Thymus (tissue), 11 donors: ENCODE measurements at regions not wholly inside any gene's neighbourhood (a gene's known extent, or its start where the extent isn't known, plus 50 kb on each side); places are given as distances from the start of the nearest gene placed in this dataset.

Experiments used
- DNase-seq, 9 donors: peaks; one replicate each; pipeline ENCODE4 v3.0.0-alpha.2; 2013; ENCODE audit warnings: low spot score in 9 of 9, low read depth in 6 of 9, missing footprints in 1 of 9
- H3K27ac ChIP-seq, 2 donors: one replicate each; pipeline ENCODE4 v1.5.1; 2013; ENCODE audit warnings: control low read depth in 1 of 2, low read depth in 1 of 2, low read length in 1 of 2, mild to moderate bottlenecking in 1 of 2, moderate library complexity in 1 of 2
- H3K27me3 ChIP-seq, 2 donors: one replicate each; pipeline ENCODE4 v1.5.1; 2013; ENCODE audit warnings: low read length in 1 of 2; ENCODE audit not compliant: control insufficient read depth in 2 of 2, insufficient read depth in 1 of 2
- H3K36me3 ChIP-seq, 2 donors: one replicate each; pipeline ENCODE4 v1.5.1; 2013; ENCODE audit warnings: low read length in 1 of 2, mild to moderate bottlenecking in 1 of 2, moderate library complexity in 1 of 2; ENCODE audit not compliant: control insufficient read depth in 2 of 2, insufficient read depth in 2 of 2
- H3K4me1 ChIP-seq, 2 donors: one replicate each; pipeline ENCODE4 v1.5.1; 2013; ENCODE audit warnings: low read length in 2 of 2; ENCODE audit not compliant: control insufficient read depth in 2 of 2, insufficient read depth in 2 of 2
- H3K4me3 ChIP-seq, 2 donors: one replicate each; pipeline ENCODE4 v1.5.1; 2013; ENCODE audit warnings: low read length in 2 of 2, control low read depth in 1 of 2, mild to moderate bottlenecking in 1 of 2
- H3K9me3 ChIP-seq, 2 donors: one replicate each; pipeline ENCODE4 v1.5.1; 2013; ENCODE audit warnings: low read length in 1 of 2, mild to moderate bottlenecking in 1 of 2; ENCODE audit not compliant: control insufficient read depth in 2 of 2, insufficient read depth in 1 of 2
- WGBS: extraction: QIAGEN DNeasy Blood & Tissue Kit; methylation state at CpG from one replicate; pipeline ENCODE4 v1.1.7; 2013; 5-methylcytosine and 5-hydroxymethylcytosine counted together
- donor health status: healthy.

DNA sequence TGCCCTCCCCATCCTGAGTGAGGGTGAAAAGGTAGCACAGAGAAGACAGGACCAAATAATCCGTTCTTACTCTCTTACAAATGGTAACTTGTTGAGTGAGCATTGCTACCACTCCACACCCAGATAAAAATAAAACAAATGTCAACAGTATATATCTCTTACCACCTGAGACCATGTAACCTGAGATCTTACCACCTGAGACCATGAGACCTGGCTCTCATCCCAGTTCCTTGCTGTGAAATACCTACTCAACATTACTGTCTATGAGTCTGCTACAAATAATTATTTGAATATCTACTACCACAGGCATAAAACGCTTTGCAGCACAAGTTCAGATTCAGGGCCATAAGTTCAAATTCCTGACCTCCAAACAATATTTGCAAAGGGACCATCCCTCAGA lies 234.7 kb downstream of the C1D start:
- DNase-seq, result no peak
- H3K27me3 ChIP-seq, result no peaks in the 10 kb centered on the region
- H3K27ac ChIP-seq, result no peak overlapping the region
- 86% methylated on average over 2 of the region's 2 CpGs for WGBS
- H3K4me3 ChIP-seq, result no peak overlapping the region
- no peaks in the 10 kb centered on the region for H3K36me3 ChIP-seq
- no peaks in the 10 kb centered on the region for H3K9me3 ChIP-seq
- no peaks in the 10 kb centered on the region for H3K4me1 ChIP-seq

DNA sequence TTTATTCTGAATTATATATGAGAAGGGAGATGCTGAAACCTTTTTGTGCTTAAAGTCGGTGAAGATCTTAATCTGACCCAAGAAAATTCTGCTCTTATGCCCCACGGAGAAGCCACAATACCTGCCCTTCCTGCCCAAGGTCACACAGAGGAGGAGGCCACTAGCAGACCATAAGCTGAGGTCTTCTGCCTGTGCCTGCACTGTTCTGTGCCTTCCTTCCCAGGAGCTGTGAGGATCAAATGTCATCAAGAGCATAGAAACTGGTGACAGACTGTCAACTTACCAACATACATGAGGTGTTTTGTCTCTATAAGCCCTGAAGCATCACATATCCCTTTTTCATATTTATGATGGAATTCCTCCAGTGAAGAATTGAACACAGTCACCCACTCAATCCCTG lies 233.3 kb downstream of the C1D start:
- H3K4me1 ChIP-seq, result no peaks in the 10 kb centered on the region
- no peaks in the 10 kb centered on the region for H3K27me3 ChIP-seq
- WGBS, result 95% methylated on average over 2 of the region's 2 CpGs
- H3K9me3 ChIP-seq, result no peaks in the 10 kb centered on the region
- no peak overlapping the region for H3K27ac ChIP-seq
- no peak overlapping the region for H3K4me3 ChIP-seq
- no peak for DNase-seq
- no peaks in the 10 kb centered on the region for H3K36me3 ChIP-seq

DNA sequence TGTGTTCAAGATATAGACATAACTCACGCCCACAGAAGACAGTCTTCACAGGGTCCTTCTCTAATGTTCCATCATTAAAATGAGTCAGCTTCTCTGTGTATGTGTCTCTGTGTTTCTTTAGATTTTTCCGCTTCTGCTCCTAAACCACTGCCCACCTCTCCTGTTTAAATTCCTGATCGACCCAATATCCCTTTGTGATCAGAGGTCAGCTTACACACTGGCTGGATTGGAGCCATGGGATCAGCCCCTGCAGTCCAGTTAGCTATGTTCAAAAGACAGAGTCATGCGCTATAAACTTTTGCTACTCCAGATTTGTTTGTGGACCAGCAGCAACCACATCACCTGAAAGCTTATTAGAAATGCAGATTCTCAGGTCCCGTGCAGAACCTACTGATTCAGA lies 229.2 kb downstream of the C1D start:
- DNase-seq, result no peak
- Histone ChIP-seq H3K4me3 (no peak overlapping the region), H3K9me3 (no peaks in the 10 kb centered on the region), H3K36me3 (no peaks in the 10 kb centered on the region), H3K4me1 (no peaks in the 10 kb centered on the region), H3K27ac (no peak overlapping the region), H3K27me3 (no peaks in the 10 kb centered on the region)
- WGBS, result 95% methylated on average over 5 of the region's 5 CpGs

DNA sequence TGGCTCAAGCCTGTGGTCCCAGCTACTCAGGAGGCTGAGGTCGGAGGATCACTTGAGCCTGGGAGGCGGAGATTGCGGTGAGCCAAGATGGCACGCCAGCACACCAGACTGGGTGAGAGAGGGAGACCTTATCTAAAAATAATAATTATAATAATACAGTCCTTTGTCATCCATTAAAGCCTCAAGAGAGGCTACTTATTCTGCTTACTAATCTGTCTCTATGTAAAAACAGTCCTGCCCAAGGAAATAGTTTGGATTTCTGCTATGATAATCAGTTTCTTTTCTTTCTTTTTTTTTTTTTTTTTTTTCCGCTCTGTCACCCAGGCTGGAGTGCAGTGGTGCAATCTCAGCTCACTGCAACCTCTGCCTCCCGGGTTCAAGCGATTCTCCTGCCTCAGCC lies 228.3 kb downstream of the C1D start:
- no peak for DNase-seq
- Histone ChIP-seq H3K4me1 (no peaks in the 10 kb centered on the region), H3K4me3 (no peak overlapping the region), H3K27ac (no peak overlapping the region), H3K36me3 (no peaks in the 10 kb centered on the region), H3K9me3 (no peaks in the 10 kb centered on the region), H3K27me3 (no peaks in the 10 kb centered on the region)
- 95% methylated on average over 7 of the region's 7 CpGs for WGBS

DNA sequence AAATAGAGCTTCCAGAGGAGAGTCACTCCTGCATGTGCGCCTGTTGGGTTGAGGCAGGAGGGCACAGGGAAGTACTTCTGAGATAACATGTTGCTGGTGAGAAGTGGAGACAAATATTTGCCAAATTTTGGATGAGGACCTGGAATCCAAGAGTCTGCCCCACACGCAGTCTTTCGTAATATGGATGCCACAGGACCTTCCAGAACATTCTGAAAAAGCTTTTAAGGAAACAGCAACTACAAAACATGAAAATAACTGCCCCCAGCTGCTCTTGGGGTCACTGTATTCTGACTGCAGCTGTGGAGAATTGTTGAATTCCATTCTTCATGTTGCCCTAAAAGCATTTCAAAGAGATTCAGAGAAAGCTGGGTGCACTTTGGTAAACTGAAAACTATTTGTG lies 227.5 kb downstream of the C1D start:
- no peaks in the 10 kb centered on the region for H3K27me3 ChIP-seq
- no peaks in the 10 kb centered on the region for H3K9me3 ChIP-seq
- WGBS, result 97% methylated on average over 3 of the region's 3 CpGs
- H3K4me3 ChIP-seq, result no peak overlapping the region
- no peaks in the 10 kb centered on the region for H3K36me3 ChIP-seq
- H3K27ac ChIP-seq, result no peak overlapping the region
- no peaks in the 10 kb centered on the region for H3K4me1 ChIP-seq
- no peak for DNase-seq

DNA sequence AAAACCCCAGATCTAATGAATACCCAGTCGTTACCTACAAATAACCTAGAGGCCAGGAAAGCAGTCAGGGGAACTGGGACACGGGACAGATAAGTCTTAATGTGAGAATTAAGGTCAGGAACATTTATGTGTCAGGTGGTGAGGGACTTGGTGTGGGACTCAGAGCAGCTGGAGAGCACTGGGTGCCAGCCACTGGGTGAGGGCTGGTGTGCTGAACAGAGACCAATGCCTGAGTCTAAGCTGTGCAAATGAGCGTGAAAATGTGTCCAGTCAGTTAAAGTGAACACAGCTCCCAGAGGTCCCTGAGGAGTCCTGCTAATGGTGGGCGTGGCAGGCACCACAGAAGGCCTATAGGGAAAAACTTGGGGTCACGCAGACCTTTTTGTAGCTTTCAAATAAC lies 225.9 kb downstream of the C1D start:
- no peaks in the 10 kb centered on the region for H3K27me3 ChIP-seq
- WGBS, result 85% methylated on average over 5 of the region's 5 CpGs
- H3K36me3 ChIP-seq, result no peaks in the 10 kb centered on the region
- no peak overlapping the region for H3K4me3 ChIP-seq
- DNase-seq, result no peak
- no peak overlapping the region for H3K27ac ChIP-seq
- no peaks in the 10 kb centered on the region for H3K9me3 ChIP-seq
- no peaks in the 10 kb centered on the region for H3K4me1 ChIP-seq

DNA sequence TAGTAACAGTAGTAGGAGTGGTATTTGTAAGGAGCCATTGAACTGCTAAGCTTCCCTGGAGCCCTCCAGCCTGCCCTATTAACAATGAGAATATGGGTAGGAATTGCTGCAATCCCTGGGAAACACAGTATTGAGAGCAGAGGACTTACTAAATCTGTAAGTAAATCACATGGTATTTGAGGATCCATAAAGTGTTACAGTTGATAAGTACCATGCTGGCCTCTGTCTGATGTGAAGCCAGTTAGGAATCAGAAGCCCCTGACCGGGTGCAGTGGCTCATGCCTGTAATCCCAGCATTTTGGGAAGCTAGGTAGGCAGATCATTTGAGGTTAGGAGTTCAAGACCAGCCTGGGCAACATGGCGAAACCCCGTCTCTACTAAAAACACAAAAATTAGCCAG lies 224.6 kb downstream of the C1D start:
- H3K27me3 ChIP-seq, result no peaks in the 10 kb centered on the region
- no peaks in the 10 kb centered on the region for H3K36me3 ChIP-seq
- no peak overlapping the region for H3K27ac ChIP-seq
- no peak for DNase-seq
- no peak overlapping the region for H3K4me3 ChIP-seq
- H3K9me3 ChIP-seq, result no peaks in the 10 kb centered on the region
- H3K4me1 ChIP-seq, result no peaks in the 10 kb centered on the region
- WGBS, result 97% methylated on average over 3 of the region's 3 CpGs

DNA sequence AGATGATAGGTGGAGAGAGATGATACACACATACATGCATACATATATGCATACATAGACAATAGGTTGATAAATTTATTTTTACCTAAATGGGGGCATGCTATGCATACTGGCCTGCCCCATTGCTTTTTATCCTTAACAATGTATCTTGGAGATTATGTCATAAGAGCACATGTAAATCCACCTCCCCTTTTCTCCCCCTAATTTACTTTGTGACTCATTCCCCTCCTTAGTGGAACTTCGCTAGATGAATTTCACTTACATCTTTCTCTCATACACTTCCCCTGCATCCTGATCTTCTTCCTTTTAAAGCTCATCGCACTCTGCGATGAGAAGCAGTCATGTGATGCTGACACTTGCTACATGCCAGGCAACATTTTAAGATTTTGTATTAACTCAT lies 223.6 kb downstream of the C1D start:
- DNase-seq, result no peak
- no peak overlapping the region for H3K4me3 ChIP-seq
- no peaks in the 10 kb centered on the region for H3K27me3 ChIP-seq
- no peaks in the 10 kb centered on the region for H3K36me3 ChIP-seq
- no peak overlapping the region for H3K27ac ChIP-seq
- WGBS, result 98% methylated on average over 3 of the region's 3 CpGs
- no peaks in the 10 kb centered on the region for H3K9me3 ChIP-seq
- no peaks in the 10 kb centered on the region for H3K4me1 ChIP-seq

DNA sequence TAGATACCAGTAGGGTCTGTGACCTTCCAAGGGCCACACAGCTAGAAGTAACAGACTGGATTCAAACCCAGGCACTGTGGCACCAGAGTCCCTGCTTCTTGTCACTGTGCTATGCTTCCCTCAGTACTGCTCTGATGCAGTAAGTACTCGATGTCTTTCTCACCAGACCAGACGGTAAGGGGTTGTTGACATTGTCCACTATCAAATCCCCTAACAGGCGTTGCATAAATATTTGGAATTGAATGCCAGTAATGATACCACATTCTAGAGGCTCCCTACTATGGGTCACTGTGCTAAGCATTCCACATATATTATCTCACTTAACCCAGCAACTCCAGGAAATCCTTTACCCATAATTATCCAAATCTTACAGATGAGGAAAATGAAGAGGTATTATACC lies 223.1 kb downstream of the C1D start:
- 97% methylated on average over 3 of the region's 3 CpGs for WGBS
- Histone ChIP-seq H3K4me3 (no peak overlapping the region), H3K4me1 (no peaks in the 10 kb centered on the region), H3K9me3 (no peaks in the 10 kb centered on the region), H3K27me3 (no peaks in the 10 kb centered on the region), H3K36me3 (no peaks in the 10 kb centered on the region), H3K27ac (no peak overlapping the region)
- no peak for DNase-seq

DNA sequence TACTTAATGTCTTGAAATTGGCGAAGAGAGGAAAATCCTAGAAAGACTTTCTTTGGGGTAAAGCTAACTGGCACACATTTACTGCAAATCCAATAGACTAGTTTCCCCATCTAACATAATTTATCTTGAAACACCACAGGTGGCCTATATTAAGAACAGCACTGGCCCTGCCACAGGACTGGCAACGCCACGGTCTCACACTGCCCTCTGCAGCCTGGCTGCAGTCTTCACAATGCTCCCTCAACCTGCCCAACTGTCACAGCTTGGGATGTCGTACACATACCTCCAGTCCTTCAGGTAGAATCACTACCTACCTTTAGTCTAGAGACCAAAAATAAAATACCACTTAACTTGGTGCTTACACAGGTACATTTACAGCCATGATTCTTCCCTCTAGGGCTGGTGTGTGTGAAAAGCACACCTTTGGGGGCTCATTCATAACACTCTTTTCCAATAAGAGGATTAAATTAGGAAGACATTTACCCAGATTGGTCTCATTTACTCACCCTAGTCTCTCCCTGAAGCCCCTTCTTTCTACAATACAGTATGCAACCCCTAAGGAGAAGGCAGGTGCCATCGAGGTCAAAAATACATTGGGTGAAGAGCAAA lies 222.2 kb downstream of the C1D start:
- no peaks in the 10 kb centered on the region for H3K9me3 ChIP-seq

More for the DNA sequence above, 222.2 kb downstream of the C1D start:
- Histone ChIP-seq H3K4me3 (no peak overlapping the region), H3K4me1 (no peaks in the 10 kb centered on the region), H3K27me3 (no peaks in the 10 kb centered on the region), H3K27ac (no peak overlapping the region), H3K36me3 (no peaks in the 10 kb centered on the region)
- DNase-seq, result peak in 2 of 9 donors; percentile 13 to 28
- WGBS, result 46% methylated on average over 5 of the region's 5 CpGs
